ENCODE measurements at regions not wholly inside any gene's neighbourhood (a gene's known extent, or its start where the extent isn't known, plus 50 kb on each side); places are given as distances from the start of the nearest gene placed in this dataset.

DNA sequence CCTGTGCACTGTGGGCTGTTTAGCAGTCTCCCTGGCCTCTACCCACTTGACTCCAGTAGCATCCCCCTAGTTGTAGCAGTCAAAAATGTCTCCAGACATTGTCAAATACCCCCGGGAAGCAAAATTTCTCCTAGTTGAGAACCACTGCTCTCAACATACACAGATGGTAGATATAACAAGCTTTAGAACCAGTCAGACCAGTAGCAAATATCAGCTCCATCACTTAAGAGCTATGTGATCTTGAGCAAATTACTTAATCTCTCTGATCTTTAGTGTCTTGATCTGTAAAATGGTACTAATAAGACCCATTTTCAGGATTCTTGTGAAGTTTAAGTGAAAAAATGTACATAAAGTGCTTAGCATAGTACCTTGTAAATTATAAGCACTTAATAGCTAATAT lies 96.2 kb downstream of the DUSP6 start:
- DNase-seq (ENCODE audit: low read depth in 3 of 3), result no peak

DNA sequence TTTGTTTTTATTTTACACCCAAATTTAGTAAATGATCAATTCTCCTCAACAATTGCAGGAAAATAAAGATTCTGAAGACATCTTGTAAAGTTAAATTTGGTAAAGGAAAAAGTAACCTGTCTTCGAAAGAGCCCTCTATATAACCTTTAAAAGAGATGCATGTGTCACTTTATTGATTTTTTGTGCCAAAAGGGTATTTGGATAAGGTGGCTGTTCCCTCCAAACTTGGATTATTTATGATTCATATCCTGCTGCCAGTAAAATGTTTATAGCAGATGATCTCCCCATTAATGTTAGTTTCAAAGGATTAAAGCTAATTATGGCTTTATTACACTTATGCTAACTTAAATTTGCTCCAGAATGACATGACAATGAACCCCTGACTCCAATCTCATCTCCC lies 98.8 kb downstream of the DUSP6 start:
- DNase-seq (ENCODE audit: low read depth in 3 of 3), result no peak

DNA sequence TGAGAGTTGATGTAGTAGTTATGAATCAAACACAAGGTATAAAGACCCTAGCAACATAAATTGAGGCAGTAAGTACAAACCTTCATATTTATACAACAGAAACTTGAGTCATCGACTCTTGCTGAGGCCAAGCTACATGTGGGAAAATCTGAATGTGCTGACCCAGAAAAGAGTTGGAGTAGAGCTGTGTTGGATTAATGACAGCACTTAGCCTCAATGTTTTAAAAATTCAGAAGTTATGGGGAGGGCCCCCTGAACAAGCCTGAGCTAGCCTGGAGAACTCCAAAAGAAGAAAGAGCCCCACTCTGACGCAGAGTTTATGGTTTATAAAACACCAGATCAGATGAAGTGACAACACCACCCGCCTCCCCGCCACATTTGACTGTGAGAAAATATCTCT lies 100.0 kb downstream of the DUSP6 start:
- DNase-seq (ENCODE audit: low read depth in 3 of 3), result no peak

GRCh38 chr12:89251342-89252271 lies 100.7 kb downstream of the DUSP6 start:
- no peak for DNase-seq (ENCODE audit: low read depth in 3 of 3)

- no peak for DNase-seq (ENCODE audit: low read depth in 3 of 3)
Observed at GRCh38 chr12:89250636-89251035, 101.7 kb downstream of the DUSP6 start.

DNA sequence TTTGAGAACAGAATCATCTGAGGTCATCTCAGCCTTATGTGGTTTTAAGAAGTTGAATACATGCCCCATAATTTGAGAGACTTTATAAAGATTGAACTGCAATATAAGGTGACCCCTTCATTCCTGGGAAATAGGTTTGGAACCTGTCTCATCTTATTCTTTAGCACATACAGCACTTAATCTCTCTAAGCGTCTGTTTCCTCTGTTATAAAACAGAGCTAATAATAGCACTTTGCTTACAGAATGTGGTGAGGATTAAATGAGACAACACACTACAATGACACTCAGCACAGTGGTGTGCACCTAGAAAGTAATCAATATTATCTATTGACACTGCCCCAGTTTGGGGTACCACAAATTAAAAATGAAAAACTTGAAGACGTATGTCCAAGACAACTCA lies 102.1 kb downstream of the DUSP6 start:
- DNase-seq (ENCODE audit: low read depth in 3 of 3), result no peak

DNA sequence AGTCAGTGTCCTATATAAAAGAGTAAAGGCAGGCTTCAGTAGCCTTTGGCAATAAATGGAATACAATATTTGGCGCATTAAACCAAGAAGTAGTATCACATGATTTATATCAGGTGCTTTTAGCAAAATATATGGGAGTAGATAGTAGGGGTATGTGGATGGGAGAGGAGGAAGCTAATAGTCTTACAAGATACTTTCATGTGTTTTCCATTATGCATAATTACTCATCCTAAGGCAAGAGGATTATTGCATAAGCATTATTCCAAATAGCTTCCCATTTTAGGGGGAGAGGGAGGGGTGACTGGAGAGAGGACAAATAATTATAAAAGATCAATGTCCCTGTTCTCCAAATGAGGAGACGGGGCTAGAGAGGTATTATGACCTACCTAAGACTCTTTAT lies 104.3 kb downstream of the DUSP6 start:
- no peak for DNase-seq (ENCODE audit: low read depth in 3 of 3)

DNA sequence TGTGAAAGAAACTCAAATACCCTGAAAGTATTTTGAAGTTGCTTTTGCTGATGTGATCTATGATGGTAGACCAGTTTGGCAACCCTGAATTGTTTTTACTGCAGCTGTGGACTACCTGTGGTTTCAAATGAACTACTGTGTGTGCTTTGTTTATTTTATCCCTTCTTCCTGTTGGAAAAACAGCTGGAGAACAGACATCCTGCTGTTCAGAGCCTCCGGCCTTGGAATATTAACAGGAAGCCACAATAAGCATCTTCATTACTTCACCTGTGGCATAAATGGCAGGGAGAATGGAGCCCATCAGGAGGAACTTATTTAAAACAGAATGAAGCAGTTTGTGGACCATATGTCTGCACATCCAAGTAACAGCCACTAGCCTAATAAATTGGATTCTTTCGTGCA lies 104.8 kb downstream of the DUSP6 start:
- no peak for DNase-seq (ENCODE audit: low read depth in 3 of 3)

DNA sequence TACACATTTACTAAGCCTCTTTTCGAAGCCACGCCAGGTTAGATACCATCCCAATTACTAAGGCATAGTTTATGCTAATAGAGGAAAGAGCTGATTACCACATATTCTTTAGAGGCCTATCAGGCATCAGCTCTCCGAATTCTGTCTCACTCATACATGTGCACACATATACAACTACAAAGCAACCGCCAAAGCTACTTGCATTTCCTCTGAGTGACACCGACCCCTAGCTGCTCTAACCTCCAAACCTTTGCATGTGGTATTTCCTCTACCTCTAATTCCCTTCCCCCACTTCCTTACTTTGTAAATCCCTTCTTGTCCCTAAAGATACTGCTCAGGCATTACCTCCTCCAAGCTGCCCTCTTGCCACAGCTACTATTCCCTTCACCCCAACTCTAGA lies 107.2 kb downstream of the DUSP6 start:
- no peak for DNase-seq (ENCODE audit: low read depth in 3 of 3)

DNA sequence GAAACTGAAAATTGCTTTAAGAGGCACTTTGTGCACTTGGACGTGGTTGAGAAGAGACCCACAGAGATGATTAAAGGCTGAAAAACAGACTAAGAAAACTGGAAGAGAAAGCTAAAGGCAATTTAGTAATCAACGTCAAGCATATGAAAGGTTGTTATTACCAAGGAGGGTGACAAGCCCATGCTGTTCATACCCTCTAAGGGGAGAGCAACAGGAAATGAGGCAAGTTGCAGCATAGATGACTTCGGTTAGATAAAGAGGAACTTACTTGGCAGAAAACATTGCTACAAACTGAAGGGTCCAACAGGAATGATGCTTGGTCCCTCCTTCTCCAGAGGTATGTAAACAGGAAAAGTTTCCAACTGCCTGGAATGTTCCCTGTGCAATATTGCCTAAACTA lies 107.8 kb downstream of the DUSP6 start:
- no peak for DNase-seq (ENCODE audit: low read depth in 3 of 3)

DNA sequence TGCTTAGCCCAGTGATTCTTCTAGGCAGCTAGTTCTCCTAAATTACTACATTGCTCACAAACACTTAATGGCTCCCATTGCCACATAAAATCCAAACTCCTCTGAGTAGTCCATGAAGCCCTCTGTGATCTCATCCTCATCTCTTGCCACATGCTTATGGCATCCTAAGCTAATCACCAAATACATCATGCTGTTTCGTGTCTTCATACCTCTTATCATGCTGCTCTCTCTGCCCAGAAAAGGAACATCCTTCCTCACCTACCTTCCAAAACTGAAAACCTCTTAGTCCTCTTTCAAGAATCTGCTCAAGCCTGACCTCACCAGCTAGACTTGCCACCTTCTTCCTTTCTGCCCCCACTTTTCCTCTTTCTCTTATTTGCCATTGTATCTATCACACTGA lies 108.5 kb downstream of the DUSP6 start:
- no peak for DNase-seq (ENCODE audit: low read depth in 3 of 3)

- DNase-seq (ENCODE audit: low read depth in 3 of 3), result no peak
Observed at GRCh38 chr12:89239534-89239933, 112.8 kb downstream of the DUSP6 start.

DNA sequence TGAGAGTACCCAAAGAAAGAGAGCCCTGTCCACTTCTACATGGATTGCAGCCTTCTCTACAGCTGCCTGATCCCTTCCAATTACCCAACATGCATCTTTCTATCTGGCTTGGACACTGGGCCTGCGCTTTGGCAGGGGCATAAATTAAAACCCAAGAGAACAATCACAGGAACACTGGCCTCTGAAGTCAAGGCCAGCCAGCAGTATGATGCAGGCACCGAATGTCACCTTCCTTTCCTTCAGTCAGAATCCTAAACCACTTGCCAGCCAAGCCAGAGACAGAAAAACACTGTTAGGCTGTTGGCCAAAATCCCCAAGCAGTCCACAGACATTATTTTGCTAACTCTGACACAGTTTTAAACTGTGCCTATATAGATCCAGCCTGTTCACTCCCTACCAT lies 113.7 kb downstream of the DUSP6 start:
- DNase-seq (ENCODE audit: low read depth in 3 of 3), result no peak

- DNase-seq (ENCODE audit: low read depth in 3 of 3), result no peak
Observed at GRCh38 chr12:89237763-89238162, 114.5 kb downstream of the DUSP6 start.

DNA sequence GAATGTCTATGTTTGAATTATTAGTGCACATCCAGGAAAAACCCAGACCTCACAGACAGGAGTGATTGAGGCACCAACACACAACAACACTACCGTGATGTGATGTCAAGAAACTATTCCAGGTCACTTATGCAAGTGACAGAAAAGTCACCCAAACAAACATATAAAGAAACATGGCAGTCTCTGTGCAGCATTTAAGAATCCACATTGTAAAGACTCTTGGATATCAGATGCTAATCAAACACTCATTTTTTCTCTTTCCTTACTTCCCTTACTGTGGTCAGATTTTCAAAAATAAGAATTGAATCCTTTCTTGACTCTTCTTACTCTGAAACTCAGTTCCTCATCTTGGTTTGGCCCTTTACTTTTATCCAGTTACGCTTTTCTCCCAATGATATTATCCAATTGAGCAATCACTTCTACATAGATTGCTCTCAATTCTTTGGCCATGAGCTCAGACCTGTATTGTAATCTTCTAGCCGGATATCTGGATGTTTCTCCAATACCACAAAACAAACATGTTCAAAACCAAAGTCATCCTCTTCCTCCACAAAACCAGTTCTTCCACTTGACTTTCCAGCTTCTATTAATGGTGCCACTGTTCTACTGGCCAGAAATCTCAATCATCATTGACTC lies 115.4 kb downstream of the DUSP6 start:
- DNase-seq (ENCODE audit: low read depth in 3 of 3), result no peak

GRCh38 chr12:89236237-89236636 lies 116.1 kb downstream of the DUSP6 start:
- DNase-seq (ENCODE audit: low read depth in 3 of 3), result no peak

- no peak for DNase-seq (ENCODE audit: low read depth in 3 of 3)
Observed at GRCh38 chr12:89235189-89235993, 116.9 kb downstream of the DUSP6 start.

- DNase-seq (ENCODE audit: low read depth in 3 of 3), result no peak
Observed at GRCh38 chr12:89234324-89235114, 117.8 kb downstream of the DUSP6 start.

- no peak for DNase-seq (ENCODE audit: low read depth in 3 of 3)
Observed at GRCh38 chr12:89231686-89232085, 120.6 kb downstream of the DUSP6 start.

DNA sequence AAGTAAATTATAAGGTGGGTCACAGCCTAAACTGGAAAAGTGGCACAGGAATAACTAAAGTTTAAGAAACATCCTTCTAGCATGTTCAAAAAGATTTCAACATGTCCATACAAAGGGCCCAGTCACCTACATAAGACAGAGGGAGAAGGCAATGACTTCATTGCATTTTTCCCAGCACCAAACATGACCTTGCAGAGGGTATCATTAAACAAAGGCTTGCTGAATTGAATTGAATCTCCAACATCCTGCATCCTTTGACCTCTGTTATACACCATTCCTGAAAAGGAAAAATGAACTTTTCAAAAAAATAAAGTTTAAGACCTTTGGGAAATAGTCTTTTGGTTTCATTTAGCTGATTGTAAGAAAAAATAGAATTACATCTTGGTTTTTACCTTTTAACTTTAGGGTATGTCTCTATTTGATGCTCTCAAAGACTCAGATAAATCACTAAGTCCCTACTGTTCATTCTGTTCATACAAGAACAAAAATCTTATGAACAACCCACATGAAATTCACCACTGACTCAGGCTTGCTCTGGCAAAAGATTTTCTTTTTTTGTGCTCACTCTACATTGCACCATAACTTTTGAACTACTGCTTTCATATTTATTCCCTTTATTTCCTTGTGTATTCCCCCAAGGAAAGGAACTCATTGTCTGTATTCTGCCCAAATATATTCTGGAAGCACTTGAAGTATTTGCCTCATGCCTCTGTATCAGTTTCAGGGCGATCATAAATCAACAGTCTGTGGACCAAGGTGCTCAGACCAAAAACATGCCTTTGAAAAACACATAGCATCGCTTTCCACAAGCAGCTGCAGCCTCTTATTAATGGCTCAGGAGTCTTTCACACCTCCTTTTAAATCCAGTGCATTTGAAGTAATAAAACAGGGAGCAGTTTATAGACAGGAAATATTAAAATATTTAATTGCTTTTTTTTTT lies 121.7 kb downstream of the DUSP6 start:
- no peak for DNase-seq (ENCODE audit: low read depth in 3 of 3)

- DNase-seq (ENCODE audit: low read depth in 3 of 3), result no peak
Observed at GRCh38 chr12:89228491-89228890, 123.8 kb downstream of the DUSP6 start.

All from stimulated activated CD4-positive, alpha-beta T cell treated with anti-CD3 and anti-CD28 coated beads, TNF-alpha, amount 100 ng/mL, for 4 hours (primary cell).